ENCODE measurements at regions not wholly inside any gene's neighbourhood (a gene's known extent, or its start where the extent isn't known, plus 50 kb on each side); places are given as distances from the start of the nearest gene placed in this dataset.
A peak's percentile ranks its signal among the peaks of the same experiment; 100 is the strongest.
"Not testable (repeated sequence)": the region's sequence is repeated elsewhere in the genome, so short reads cannot be mapped to it uniquely, and the experiment has no call there.

GRCh38 chr9:88596376-88596775 lies 61.4 kb downstream of the NXNL2 start:
- no peak for DNase-seq

GRCh38 chr9:88604836-88605511 lies 70.0 kb downstream of the NXNL2 start:
- DNase-seq = no peak

- DNase-seq = no peak
These were observed 70.8 kb downstream of the NXNL2 start for GRCh38 chr9:88605512-88606362.

GRCh38 chr9:88614359-88614758 lies 79.4 kb downstream of the NXNL2 start:
- DNase-seq = no peak

GRCh38 chr9:88623698-88624097 lies 88.7 kb downstream of the NXNL2 start:
- DNase-seq = no peak

- DNase-seq = peak; percentile 62
These were observed 93.1 kb downstream of the NXNL2 start for GRCh38 chr9:88628114-88628513.

GRCh38 chr9:88628811-88629210 lies 93.8 kb downstream of the NXNL2 start:
- no peak for DNase-seq

- not testable (repeated sequence) for DNase-seq
These were observed 95.6 kb downstream of the NXNL2 start for GRCh38 chr9:88630574-88630973.

GRCh38 chr9:88635151-88635550 lies 100.2 kb downstream of the NXNL2 start:
- no peak for DNase-seq

GRCh38 chr9:88641456-88642240 lies 106.7 kb downstream of the NXNL2 start:
- DNase-seq = no peak

- no peak for DNase-seq
These were observed 107.4 kb downstream of the NXNL2 start for GRCh38 chr9:88642336-88642735.

- DNase-seq = no peak
These were observed 109.0 kb downstream of the NXNL2 start for GRCh38 chr9:88643931-88644330.

- DNase-seq = no peak
These were observed 110.3 kb downstream of the NXNL2 start for GRCh38 chr9:88645172-88645878.

- DNase-seq = no peak
These were observed 110.9 kb downstream of the NXNL2 start for GRCh38 chr9:88645879-88646199.

GRCh38 chr9:88646539-88647300 lies 111.7 kb downstream of the NXNL2 start:
- DNase-seq = no peak

GRCh38 chr9:88651682-88652633 lies 117.0 kb downstream of the NXNL2 start:
- peak; percentile 97 for DNase-seq

- peak; percentile 51 for DNase-seq
These were observed 117.9 kb downstream of the NXNL2 start for GRCh38 chr9:88652876-88653275.

GRCh38 chr9:88653406-88653805 lies 118.4 kb downstream of the NXNL2 start:
- DNase-seq = no peak

- DNase-seq = peak; percentile 58
These were observed 118.9 kb downstream of the NXNL2 start for GRCh38 chr9:88653911-88654310.

GRCh38 chr9:88657893-88658292 lies 122.9 kb downstream of the NXNL2 start:
- peak; percentile 69 for DNase-seq
